ENCODE measurements at regions not wholly inside any gene's neighbourhood (a gene's known extent, or its start where the extent isn't known, plus 50 kb on each side); places are given as distances from the start of the nearest gene placed in this dataset.

GRCh38 chr3:163577271-163577670, 1501.0 kb downstream of the SI start:
- ATAC-seq (ENCODE audit: low read depth) (no peak), DNase-seq (no peak)
- Mint-ChIP-seq H3K9me3 (ENCODE audit: insufficient read depth) (peaks cover 3% of the 10 kb centered on the region), H3K27me3 (no peaks in the 10 kb centered on the region), H3K27ac (no peak overlapping the region), H3K4me1 (no peaks in the 10 kb centered on the region), H3K4me3 (no peak overlapping the region)
- Histone ChIP-seq H3K4me1 (ENCODE audit: control insufficient read depth in 2 of 2, insufficient read depth in 2 of 2, low read length in 2 of 2) (no peaks in the 10 kb centered on the region), H3K9me3 (ENCODE audit: control extremely low read depth in 1 of 3, control insufficient read depth in 2 of 3, insufficient read depth in 1 of 3, low read length in 2 of 3) (peaks cover 0 to 5% (median 1%) of the 10 kb centered on the region in 3 donors), H3K79me2 (ENCODE audit: control insufficient read depth, insufficient read depth, low read length) (no peaks in the 10 kb centered on the region), H4K20me1 (ENCODE audit: control insufficient read depth, insufficient read depth, low read length, poor library complexity, severe bottlenecking) (no peaks in the 10 kb centered on the region), H3K27ac (ENCODE audit: low read length in 2 of 2) (no peak overlapping the region), H3K27me3 (replicated peaks in 1 of 4; ENCODE audit: control extremely low read depth in 1 of 4, control insufficient read depth in 3 of 4, insufficient read depth in 4 of 4, low read length in 3 of 4) (no peaks in the 10 kb centered on the region), H3K4me3 (ENCODE audit: control extremely low read depth in 1 of 5, extremely low read depth in 1 of 5, insufficient read depth in 1 of 5, low read depth in 2 of 5, low read length in 4 of 5) (no peak overlapping the region), H3K4me2 (replicated peaks; ENCODE audit: low read depth, low read length, poor library complexity, severe bottlenecking) (no peak overlapping the region), H3K36me3 (replicated peaks in 1 of 2; ENCODE audit: control extremely low read depth in 1 of 2, control insufficient read depth in 1 of 2, extremely low read depth in 1 of 2, insufficient read depth in 2 of 2, low read length in 1 of 2) (no peaks in the 10 kb centered on the region), H3K9ac (ENCODE audit: low read length) (no peak overlapping the region), H2AFZ (ENCODE audit: insufficient read depth, low read depth, low read length, poor library complexity, severe bottlenecking) (no peak overlapping the region)
- ChIA-PET CTCF (no interaction called here), POLR2A (no interaction called here)
- TF ChIP-seq EZH2 (IDR thresholded peaks at IDR 0.05; ENCODE audit: borderline replicate concordance, insufficient read depth, low read depth, low read length, poor library complexity, severe bottlenecking) (no peak), CTCF (IDR thresholded peaks at IDR 0.05) (no peak)
- intact Hi-C loops (cut with micrococcal nuclease) = no loop called here
- WGBS (ENCODE audit: insufficient coverage) = no CpG with 5 or more reads among the region's 3 CpGs

- TF ChIP-seq CTCF (IDR thresholded peaks at IDR 0.05) (no peak), EZH2 (IDR thresholded peaks at IDR 0.05; ENCODE audit: borderline replicate concordance, insufficient read depth, low read depth, low read length, poor library complexity, severe bottlenecking) (no peak)
- peaks cover 0 to 10% (median 1%) of the 10 kb centered on the region in 3 donors for H3K9me3 ChIP-seq (ENCODE audit: control extremely low read depth in 1 of 3, control insufficient read depth in 2 of 3, insufficient read depth in 1 of 3, low read length in 2 of 3)
- H3K9ac ChIP-seq (ENCODE audit: low read length) = no peak overlapping the region
- H3K4me3 ChIP-seq (ENCODE audit: control extremely low read depth in 1 of 5, extremely low read depth in 1 of 5, insufficient read depth in 1 of 5, low read depth in 2 of 5, low read length in 4 of 5) = no peak overlapping the region
- DNase-seq = no peak
- ATAC-seq (ENCODE audit: low read depth) = no peak
- ChIA-PET CTCF (no interaction called here), POLR2A (no interaction called here)
- intact Hi-C loops (cut with micrococcal nuclease) = no loop called here
- H3K27me3 ChIP-seq (replicated peaks in 1 of 4; ENCODE audit: control extremely low read depth in 1 of 4, control insufficient read depth in 3 of 4, insufficient read depth in 4 of 4, low read length in 3 of 4) = no peaks in the 10 kb centered on the region
- H3K27ac Mint-ChIP-seq = no peak overlapping the region
- no peaks in the 10 kb centered on the region for H3K4me1 ChIP-seq (ENCODE audit: control insufficient read depth in 2 of 2, insufficient read depth in 2 of 2, low read length in 2 of 2)
- H4K20me1 ChIP-seq (ENCODE audit: control insufficient read depth, insufficient read depth, low read length, poor library complexity, severe bottlenecking) = no peaks in the 10 kb centered on the region
- WGBS (ENCODE audit: insufficient coverage) = no CpG with 5 or more reads among the region's 1 CpG
- H3K4me2 ChIP-seq (replicated peaks; ENCODE audit: low read depth, low read length, poor library complexity, severe bottlenecking) = no peak overlapping the region
- no peak overlapping the region for H2AFZ ChIP-seq (ENCODE audit: insufficient read depth, low read depth, low read length, poor library complexity, severe bottlenecking)
- H3K79me2 ChIP-seq (ENCODE audit: control insufficient read depth, insufficient read depth, low read length) = no peaks in the 10 kb centered on the region
- H3K27ac ChIP-seq (ENCODE audit: low read length in 2 of 2) = no peak overlapping the region
- peaks cover 7% of the 10 kb centered on the region for H3K9me3 Mint-ChIP-seq (ENCODE audit: insufficient read depth)
- H3K27me3 Mint-ChIP-seq = no peaks in the 10 kb centered on the region
- H3K36me3 ChIP-seq (replicated peaks in 1 of 2; ENCODE audit: control extremely low read depth in 1 of 2, control insufficient read depth in 1 of 2, extremely low read depth in 1 of 2, insufficient read depth in 2 of 2, low read length in 1 of 2) = no peaks in the 10 kb centered on the region
- H3K4me1 Mint-ChIP-seq = no peaks in the 10 kb centered on the region
- no peak overlapping the region for H3K4me3 Mint-ChIP-seq
Measured at GRCh38 chr3:163576314-163576713, 1502.0 kb downstream of the SI start.

All from B cell (primary cell).